Activated naive CD8-positive, alpha-beta T cell treated with anti-CD3 and anti-CD28 coated beads, Interleukin-2, amount 10 ng/mL, durations not matched to agents 7 days and 5 days (primary cell): ENCODE measurements at regions not wholly inside any gene's neighbourhood (a gene's known extent, or its start where the extent isn't known, plus 50 kb on each side); places are given as distances from the start of the nearest gene placed in this dataset.

ENCODE experiments used
- ATAC-seq: fragments of 150-1000 bp; cut with Tn5 transposase; one replicate; pipeline ENCODE4 v1.10.0; 2021; ENCODE audit warnings: low read depth, moderate library complexity
- POLR2A ChIA-PET: fragments of 350-600 bp; sonication (Branson Sonifier 250); formaldehyde crosslinking; loops from one replicate; lab custom pipeline; 2021; ENCODE audit warnings: antibody characterized with exemption; lab: Charles Lee
- DNase-seq: peaks from one replicate; pipeline ENCODE4 v3.0.0; 2021
- H3K27ac Mint-ChIP-seq: one replicate; pipeline ENCODE4 v1.8.0; 2022; ENCODE audit warnings: mild to moderate bottlenecking, mixed read lengths
- H3K27me3 Mint-ChIP-seq: one replicate; pipeline ENCODE4 v1.8.0; 2022; ENCODE audit warnings: mild to moderate bottlenecking, moderate library complexity, mixed read lengths
- H3K36me3 Mint-ChIP-seq: one replicate; pipeline ENCODE4 v1.8.0; 2021; ENCODE audit warnings: mild to moderate bottlenecking, mixed read lengths
- H3K4me1 Mint-ChIP-seq: one replicate; pipeline ENCODE4 v1.8.0; 2021; ENCODE audit warnings: mixed read lengths
- H3K4me3 Mint-ChIP-seq: one replicate; pipeline ENCODE4 v1.8.0; 2022; ENCODE audit warnings: mild to moderate bottlenecking, moderate library complexity, mixed read lengths
- H3K9me3 Mint-ChIP-seq: one replicate; pipeline ENCODE4 v1.8.0; 2021; ENCODE audit warnings: mixed read lengths

- no peak for ATAC-seq
- no peak for DNase-seq
- POLR2A ChIA-PET = no interaction called here
Observed at GRCh38 chr9:109830545-109830944, 50.5 kb downstream of the PALM2AKAP2 start.

DNA sequence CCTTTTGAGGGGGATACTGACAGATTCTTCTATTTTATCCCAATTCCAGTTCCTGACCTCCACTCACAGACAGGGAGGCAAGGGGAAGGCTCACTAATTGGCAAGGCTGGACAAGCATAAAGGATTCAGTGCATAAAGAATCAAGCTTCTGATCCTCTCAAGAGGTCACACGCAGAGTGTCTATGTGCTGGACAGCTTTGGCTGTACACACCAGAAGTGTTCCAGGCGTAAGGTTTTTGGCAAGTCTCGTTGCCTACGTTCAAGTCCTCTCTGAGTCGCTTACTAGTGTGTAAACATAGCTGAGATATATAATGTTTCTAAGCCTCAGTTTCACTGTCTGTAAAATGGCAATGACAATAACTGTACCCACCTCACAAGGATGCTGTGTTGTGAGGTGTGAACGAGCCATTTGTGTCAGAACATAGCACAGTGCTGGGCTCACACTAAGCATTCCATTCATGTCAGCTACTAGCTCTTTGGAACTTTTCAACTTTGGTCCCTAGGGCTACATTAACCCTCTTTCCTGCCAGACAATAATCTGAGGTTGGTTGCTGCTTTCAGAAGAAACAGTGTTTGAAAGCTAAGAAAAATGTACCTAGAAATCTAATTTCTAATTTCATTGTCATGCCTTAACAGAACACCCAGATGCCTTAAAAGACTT lies 52.1 kb downstream of the PALM2AKAP2 start:
- Mint-ChIP-seq H3K4me1 (no peaks in the 10 kb centered on the region), H3K27ac (no peak overlapping the region), H3K4me3 (no peak overlapping the region), H3K9me3 (peaks cover 3% of the 10 kb centered on the region), H3K27me3 (peaks cover 3% of the 10 kb centered on the region), H3K36me3 (no peaks in the 10 kb centered on the region)
- no peak for ATAC-seq
- no peak for DNase-seq
- POLR2A ChIA-PET = no interaction called here

More at GRCh38 chr9:109830545-109830944, 50.5 kb downstream of the PALM2AKAP2 start:
- Mint-ChIP-seq H3K36me3 (no peaks in the 10 kb centered on the region), H3K27me3 (peaks cover 3% of the 10 kb centered on the region), H3K4me3 (no peak overlapping the region), H3K4me1 (no peaks in the 10 kb centered on the region), H3K27ac (no peak overlapping the region), H3K9me3 (no peaks in the 10 kb centered on the region)

GRCh38 chr9:109834855-109835254 lies 54.9 kb downstream of the PALM2AKAP2 start:
- DNase-seq (no peak), ATAC-seq (no peak)
- POLR2A ChIA-PET = no interaction called here
- Mint-ChIP-seq H3K27me3 (peaks cover under 1% of the 10 kb centered on the region), H3K9me3 (peaks cover 3% of the 10 kb centered on the region), H3K36me3 (no peaks in the 10 kb centered on the region), H3K4me1 (no peaks in the 10 kb centered on the region), H3K27ac (no peak overlapping the region), H3K4me3 (no peak overlapping the region)

DNA sequence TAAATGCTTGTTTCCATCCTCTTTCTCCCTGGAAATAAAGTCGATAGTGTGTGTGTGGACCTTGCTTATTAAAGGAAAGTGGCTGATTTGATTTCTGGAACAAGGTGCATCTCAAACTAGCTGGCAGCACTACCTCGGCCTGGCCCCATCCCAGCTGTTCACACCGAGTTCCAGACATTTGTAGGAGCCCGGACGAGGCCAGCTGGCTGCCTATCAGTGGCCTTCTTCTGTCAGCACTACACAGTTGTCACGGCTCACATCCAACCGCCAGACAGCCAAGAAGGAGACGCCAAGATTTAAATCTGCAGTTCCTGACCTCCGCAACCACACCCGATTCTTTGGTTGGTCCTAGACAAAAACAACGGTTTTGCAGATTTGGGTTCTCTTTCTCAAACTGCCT lies 63.6 kb downstream of the PALM2AKAP2 start:
- peaks cover 1% of the 10 kb centered on the region for H3K9me3 Mint-ChIP-seq
- no peak for ATAC-seq
- no peaks in the 10 kb centered on the region for H3K36me3 Mint-ChIP-seq
- H3K27ac Mint-ChIP-seq = no peak overlapping the region
- no peak overlapping the region for H3K4me3 Mint-ChIP-seq
- POLR2A ChIA-PET = no interaction called here
- H3K27me3 Mint-ChIP-seq = peaks cover 2% of the 10 kb centered on the region
- no peak for DNase-seq
- no peaks in the 10 kb centered on the region for H3K4me1 Mint-ChIP-seq

DNA sequence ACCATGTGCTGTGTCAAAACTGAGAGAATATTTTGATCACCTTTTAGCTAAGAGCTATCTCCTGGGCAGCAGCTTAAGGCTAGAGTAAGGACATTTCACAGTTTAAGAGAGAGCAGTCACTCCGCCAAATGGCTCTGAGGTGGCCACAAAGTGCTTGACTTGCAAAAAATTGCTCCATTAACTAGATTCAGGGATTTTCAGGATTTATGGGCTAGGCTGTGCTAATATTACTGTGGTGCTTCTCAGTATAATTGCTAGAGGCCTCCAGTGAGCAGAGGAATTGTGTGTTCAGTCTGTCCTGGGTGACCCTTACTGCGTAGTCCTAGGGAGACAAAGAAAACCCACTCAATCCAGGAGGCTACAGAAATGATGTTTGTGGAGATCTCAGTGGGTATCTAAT lies 65.2 kb downstream of the PALM2AKAP2 start:
- H3K9me3 Mint-ChIP-seq = no peaks in the 10 kb centered on the region
- H3K4me1 Mint-ChIP-seq = no peaks in the 10 kb centered on the region

GRCh38 chr9:109846776-109847175 lies 66.8 kb downstream of the PALM2AKAP2 start:
- DNase-seq = no peak
- H3K27me3 Mint-ChIP-seq = no peaks in the 10 kb centered on the region

More for the DNA sequence above, 65.2 kb downstream of the PALM2AKAP2 start:
- DNase-seq (no peak), ATAC-seq (no peak)
- POLR2A ChIA-PET = no interaction called here
- Mint-ChIP-seq H3K27ac (no peak overlapping the region), H3K36me3 (no peaks in the 10 kb centered on the region), H3K4me3 (no peak overlapping the region), H3K27me3 (no peaks in the 10 kb centered on the region)

DNA sequence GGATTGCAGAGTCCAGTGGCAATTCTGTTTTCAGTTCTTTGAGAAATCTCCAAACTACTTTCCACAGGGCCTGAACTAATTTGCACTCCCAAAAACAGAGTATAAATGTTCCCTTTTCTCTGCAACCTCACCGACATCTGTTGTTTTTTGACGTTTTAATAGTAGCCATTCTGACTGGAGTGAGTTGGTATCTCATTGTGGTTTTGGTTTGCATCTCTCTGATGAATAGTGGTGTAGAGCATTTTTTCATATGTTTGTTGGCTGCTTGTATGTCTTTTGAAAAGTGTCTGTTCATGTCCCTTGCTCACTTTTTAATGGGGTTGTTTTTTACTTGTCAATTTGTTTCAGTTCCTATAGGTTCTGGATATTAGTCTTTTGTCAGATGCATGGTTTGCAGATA lies 72.6 kb downstream of the PALM2AKAP2 start:
- POLR2A ChIA-PET = no interaction called here

More at GRCh38 chr9:109846776-109847175, 66.8 kb downstream of the PALM2AKAP2 start:
- no peak for ATAC-seq
- Mint-ChIP-seq H3K27ac (no peak overlapping the region), H3K4me3 (no peak overlapping the region), H3K4me1 (no peaks in the 10 kb centered on the region), H3K9me3 (peaks cover 2% of the 10 kb centered on the region), H3K36me3 (no peaks in the 10 kb centered on the region)
- POLR2A ChIA-PET = no interaction called here

GRCh38 chr9:109855540-109855939 lies 75.5 kb downstream of the PALM2AKAP2 start:
- Mint-ChIP-seq H3K27me3 (peaks cover 8% of the 10 kb centered on the region), H3K4me3 (no peak overlapping the region), H3K36me3 (no peaks in the 10 kb centered on the region), H3K9me3 (peaks cover 2% of the 10 kb centered on the region), H3K4me1 (no peaks in the 10 kb centered on the region), H3K27ac (no peak overlapping the region)
- no peak for DNase-seq
- POLR2A ChIA-PET = no interaction called here
- no peak for ATAC-seq

More for the DNA sequence above, 72.6 kb downstream of the PALM2AKAP2 start:
- Mint-ChIP-seq H3K27ac (no peak overlapping the region), H3K4me3 (no peak overlapping the region), H3K27me3 (peaks cover 5% of the 10 kb centered on the region), H3K9me3 (peaks cover 2% of the 10 kb centered on the region), H3K36me3 (no peaks in the 10 kb centered on the region), H3K4me1 (no peaks in the 10 kb centered on the region)
- no peak for DNase-seq
- no peak for ATAC-seq

DNA sequence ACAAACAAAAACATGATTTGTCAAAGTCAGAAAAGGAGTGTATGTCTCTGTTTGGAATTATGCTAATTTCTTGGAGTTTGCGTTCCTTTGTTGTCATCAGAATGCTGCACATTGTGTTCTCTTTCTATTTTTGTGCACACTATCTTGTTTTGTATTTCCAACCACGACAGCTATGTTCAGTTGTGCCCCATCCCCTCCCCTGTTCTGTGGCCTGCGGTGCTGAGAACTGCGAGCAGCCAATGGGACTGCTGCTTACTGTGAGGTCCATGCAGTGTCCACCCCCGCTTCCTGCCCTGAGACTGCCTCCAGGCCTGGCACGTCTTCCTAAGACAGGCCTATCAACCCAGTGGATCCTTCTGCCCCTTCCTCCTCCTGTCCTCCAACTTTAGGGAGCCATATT lies 76.8 kb downstream of the PALM2AKAP2 start:
- Mint-ChIP-seq H3K9me3 (no peaks in the 10 kb centered on the region), H3K4me3 (no peak overlapping the region), H3K27me3 (peaks cover 10% of the 10 kb centered on the region), H3K4me1 (no peaks in the 10 kb centered on the region), H3K27ac (no peak overlapping the region), H3K36me3 (no peaks in the 10 kb centered on the region)
- no peak for ATAC-seq
- POLR2A ChIA-PET = no interaction called here
- DNase-seq = no peak

GRCh38 chr9:109857336-109857735 lies 77.3 kb downstream of the PALM2AKAP2 start:
- no peak overlapping the region for H3K27ac Mint-ChIP-seq
- no peaks in the 10 kb centered on the region for H3K4me1 Mint-ChIP-seq
- H3K4me3 Mint-ChIP-seq = no peak overlapping the region
- DNase-seq (no peak), ATAC-seq (no peak)
- H3K27me3 Mint-ChIP-seq = peaks cover 10% of the 10 kb centered on the region
- H3K9me3 Mint-ChIP-seq = no peaks in the 10 kb centered on the region
- POLR2A ChIA-PET = no interaction called here
- H3K36me3 Mint-ChIP-seq = no peaks in the 10 kb centered on the region

DNA sequence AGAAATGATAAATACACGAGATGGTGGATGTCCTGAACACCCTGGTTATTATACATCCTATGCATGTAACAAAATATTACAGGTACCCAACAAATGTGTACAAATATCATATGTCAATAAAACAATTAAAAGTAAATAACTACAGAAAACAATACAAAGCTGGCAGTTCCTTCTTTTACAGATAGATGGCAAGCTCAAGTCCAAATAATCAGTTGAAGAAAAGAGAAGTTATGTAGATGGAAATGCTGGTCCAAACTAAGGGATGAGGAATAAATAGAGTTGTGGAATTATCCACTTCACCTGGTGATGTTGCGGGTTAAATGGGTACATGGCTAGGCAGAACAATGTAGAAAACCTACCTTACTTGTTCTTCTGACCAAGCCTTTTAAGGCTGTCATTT lies 79.4 kb downstream of the PALM2AKAP2 start:
- no peaks in the 10 kb centered on the region for H3K9me3 Mint-ChIP-seq
- DNase-seq (no peak), ATAC-seq (no peak)
- H3K4me1 Mint-ChIP-seq = no peaks in the 10 kb centered on the region
- POLR2A ChIA-PET = no interaction called here
- peaks cover 8% of the 10 kb centered on the region for H3K27me3 Mint-ChIP-seq
- H3K36me3 Mint-ChIP-seq = no peaks in the 10 kb centered on the region
- no peak overlapping the region for H3K4me3 Mint-ChIP-seq
- H3K27ac Mint-ChIP-seq = no peak overlapping the region

DNA sequence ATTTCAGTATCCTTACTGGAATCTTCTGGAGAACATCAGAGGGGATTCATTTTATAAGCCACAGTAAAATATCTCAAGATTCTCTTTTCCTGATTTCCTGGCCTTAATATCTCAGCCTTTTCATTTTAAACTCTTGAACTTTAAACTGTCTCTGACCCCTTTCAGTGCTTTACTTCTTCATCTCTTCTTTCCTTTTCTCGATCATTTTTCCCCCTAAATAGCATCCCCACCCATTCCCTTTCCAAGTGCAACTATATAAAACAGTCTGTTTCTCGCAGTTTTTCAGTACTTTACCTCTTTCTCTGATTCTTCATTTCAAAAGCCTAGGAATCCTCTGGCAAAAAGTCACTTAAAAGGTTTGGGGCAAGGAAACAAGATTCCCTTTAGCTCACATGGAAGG lies 80.5 kb downstream of the PALM2AKAP2 start:
- Mint-ChIP-seq H3K4me3 (no peak overlapping the region), H3K27ac (no peak overlapping the region), H3K4me1 (no peaks in the 10 kb centered on the region), H3K27me3 (peaks cover 5% of the 10 kb centered on the region), H3K9me3 (no peaks in the 10 kb centered on the region), H3K36me3 (no peaks in the 10 kb centered on the region)
- no peak for ATAC-seq
- DNase-seq = no peak
- POLR2A ChIA-PET = no interaction called here

DNA sequence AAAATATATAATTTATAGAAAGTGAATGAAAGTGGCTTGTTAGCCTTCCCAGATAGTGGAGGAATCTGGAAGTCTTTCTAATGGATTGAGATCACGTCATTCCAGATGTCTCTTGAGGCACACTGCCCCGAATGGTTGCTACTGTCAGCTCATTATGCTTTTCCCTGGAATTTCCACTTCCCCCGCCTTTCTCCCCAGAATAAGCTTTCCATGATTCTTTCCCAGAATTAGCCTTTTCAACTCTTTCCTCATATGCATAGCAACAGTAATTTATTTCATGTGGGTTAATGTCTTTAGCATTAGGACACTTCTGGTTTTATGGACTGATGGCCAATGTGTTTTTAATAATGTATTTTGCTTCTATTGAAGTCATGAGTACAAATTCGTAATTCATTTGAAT lies 81.5 kb downstream of the PALM2AKAP2 start:
- no peak overlapping the region for H3K27ac Mint-ChIP-seq
- H3K4me3 Mint-ChIP-seq = no peak overlapping the region
- H3K36me3 Mint-ChIP-seq = no peaks in the 10 kb centered on the region
- H3K9me3 Mint-ChIP-seq = no peaks in the 10 kb centered on the region
- no peaks in the 10 kb centered on the region for H3K4me1 Mint-ChIP-seq
- peaks cover 5% of the 10 kb centered on the region for H3K27me3 Mint-ChIP-seq
- DNase-seq (no peak), ATAC-seq (no peak)
- POLR2A ChIA-PET = no interaction called here

DNA sequence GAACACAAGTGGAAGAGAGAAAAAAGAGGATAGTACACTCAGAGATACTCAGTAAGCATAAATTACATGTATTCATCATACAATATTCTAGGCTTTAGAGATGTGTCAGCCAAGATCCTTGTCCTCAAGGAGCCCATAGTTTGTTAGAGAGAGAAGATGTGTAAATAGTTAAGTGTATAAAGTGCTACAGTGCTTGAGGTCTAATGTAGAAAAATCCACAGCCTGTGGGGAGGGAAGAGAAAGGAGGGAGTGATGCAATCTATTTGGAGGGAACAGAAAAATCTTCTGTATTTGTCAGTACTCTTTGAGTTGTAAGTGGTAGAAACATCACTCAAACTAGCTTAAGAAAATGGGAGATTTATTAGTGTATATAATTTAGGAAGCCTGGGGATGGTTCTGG lies 81.9 kb downstream of the PALM2AKAP2 start:
- Mint-ChIP-seq H3K9me3 (no peaks in the 10 kb centered on the region), H3K36me3 (no peaks in the 10 kb centered on the region), H3K27ac (no peak overlapping the region), H3K27me3 (peaks cover 5% of the 10 kb centered on the region), H3K4me3 (no peak overlapping the region), H3K4me1 (no peaks in the 10 kb centered on the region)
- ATAC-seq = no peak
- no peak for DNase-seq
- POLR2A ChIA-PET = no interaction called here
